A549 (cell line): ENCODE measurements at regions not wholly inside any gene's neighbourhood (a gene's known extent, or its start where the extent isn't known, plus 50 kb on each side); places are given as distances from the start of the nearest gene placed in this dataset.

Experiments used
- ATAC-seq, 2 experiments: fragments of 200-7000 bp in 1 of 2; fragments of >200 bp in 1 of 2; cut with Nextera tagmentation in 1 of 2; cut with Tn5 transposase in 1 of 2; 3 replicates each; pipeline versions ENCODE4 v1.8.0 to v1.9.1; 2018 to 2020; ENCODE audit warnings: mild to moderate bottlenecking in 1 of 2, moderate library complexity in 1 of 2
- CTCF ChIA-PET: fragments of 300-600 bp; sonication (Branson Sonifier 250); formaldehyde crosslinking; extraction: SDS; loops from one replicate; lab custom pipeline; 2021; ENCODE audit warnings: antibody characterized with exemption, inconsistent platforms; lab: Yijun Ruan, JAX
- POLR2A ChIA-PET: fragments of 350-600 bp; formaldehyde crosslinking; extraction: SDS; loops from one replicate; lab custom pipeline; 2021; ENCODE audit warnings: antibody characterized with exemption, inconsistent platforms; lab: Yijun Ruan, JAX
- DNase-seq, 2 experiments: peaks; one replicate each; pipeline versions ENCODE4 v3.0.0 to v3.0.0-alpha.2; 2011 to 2016; ENCODE audit warnings: low read depth in 1 of 2, low spot score in 1 of 2
- FAIRE-seq: peaks from 2 replicates; lab custom pipeline; 2011; peaks lifted over from hg19 to GRCh38; lab: Jason Lieb, UNC
- H3K27ac ChIP-seq, 2 experiments: fragments of >200 bp; sonication (Bioruptor Twin); formaldehyde crosslinking; 3 replicates each; pipeline ENCODE4 v1.5.1; 2016 to 2017
- H3K4me1 ChIP-seq: fragments of >200 bp; sonication (Bioruptor Twin); formaldehyde crosslinking; 3 replicates; pipeline ENCODE4 v1.6.1; 2016
- H3K4me2 ChIP-seq: fragments of >200 bp; sonication (Bioruptor Twin); formaldehyde crosslinking; 3 replicates; pipeline ENCODE4 v1.6.1; 2016
- H3K4me3 ChIP-seq: fragments of >200 bp; sonication (Bioruptor Twin); formaldehyde crosslinking; 3 replicates; pipeline ENCODE4 v1.5.1; 2016
- H3K9me3 ChIP-seq: fragments of >200 bp; sonication (Bioruptor Twin); formaldehyde crosslinking; 3 replicates; pipeline ENCODE4 v1.6.1; 2016
- ATOH8 ChIP-seq: fragments of 250-450 bp; sonication (Bioruptor Pico); IDR thresholded peaks from 2 replicates; pipeline ENCODE4 v1.5.0; 2020; ENCODE audit warnings: low read depth, mild to moderate bottlenecking, moderate library complexity
- CBX2 ChIP-seq: fragments of 200-600 bp; sonication (generic); IDR thresholded peaks from 2 replicates; pipeline ENCODE4 v1.6.1; 2016; ENCODE audit warnings: low read depth, mild to moderate bottlenecking, borderline replicate concordance
- CBX8 ChIP-seq: fragments of 200-600 bp; sonication (generic); IDR thresholded peaks from 2 replicates; pipeline ENCODE4 v1.6.1; 2016
- CHD4 ChIP-seq: fragments of 200-600 bp; sonication (generic); IDR thresholded peaks from 2 replicates; pipeline ENCODE4 v1.6.1; 2016; ENCODE audit warnings: antibody characterized with exemption, mild to moderate bottlenecking, borderline replicate concordance
- CTCF ChIP-seq: fragments of >200 bp; sonication (Bioruptor Twin); formaldehyde crosslinking; IDR thresholded peaks from 3 replicates; pipeline ENCODE4 v1.5.1; 2016
- EHF ChIP-seq: fragments of 250-450 bp; sonication (Bioruptor Pico); IDR thresholded peaks from 2 replicates; pipeline ENCODE4 v1.5.0; 2020; ENCODE audit warnings: mild to moderate bottlenecking
- EHMT2 ChIP-seq: fragments of 200-600 bp; sonication (generic); IDR thresholded peaks from 2 replicates; pipeline ENCODE4 v1.6.1; 2016; ENCODE audit warnings: antibody characterized with exemption, low read depth, mild to moderate bottlenecking, moderate library complexity
- ESRRA ChIP-seq: fragments of 150-350 bp; IDR thresholded peaks from 2 replicates; pipeline ENCODE4 v1.6.1; 2014; ENCODE audit warnings: mild to moderate bottlenecking, low read length, borderline replicate concordance
- FOSB ChIP-seq: fragments of 250-450 bp; sonication (Bioruptor Pico); IDR thresholded peaks from 2 replicates; pipeline ENCODE4 v1.5.0; 2020; ENCODE audit warnings: mild to moderate bottlenecking, moderate library complexity
- FOSL2 ChIP-seq, 2 experiments: fragments of 450-650 bp in 1 of 2; fragments of >200 bp in 1 of 2; sonication (Bioruptor Twin) in 1 of 2; formaldehyde crosslinking; IDR thresholded peaks; 2 replicates each; pipeline versions ENCODE4 v1.5.0 to v1.6.1; 2016 to 2020; ENCODE audit warnings: mild to moderate bottlenecking in 1 of 2, moderate library complexity in 1 of 2
- FOXS1 ChIP-seq: fragments of 250-450 bp; sonication (Bioruptor Pico); IDR thresholded peaks from 2 replicates; pipeline ENCODE4 v1.5.0; 2020; ENCODE audit warnings: mild to moderate bottlenecking, moderate library complexity
- GATA3 ChIP-seq: IDR thresholded peaks from 2 replicates; pipeline ENCODE4 v1.6.1; 2012; ENCODE audit warnings: borderline replicate concordance
- KDM5A ChIP-seq: fragments of 200-600 bp; sonication (generic); IDR thresholded peaks from 2 replicates; pipeline ENCODE4 v1.6.1; 2016; ENCODE audit warnings: antibody characterized with exemption, mild to moderate bottlenecking
- MAX ChIP-seq: IDR thresholded peaks from 2 replicates; pipeline ENCODE4 v1.6.1; 2012
- MAZ ChIP-seq: fragments of 150-350 bp; IDR thresholded peaks from 2 replicates; pipeline ENCODE4 v1.6.1; 2014; ENCODE audit warnings: antibody characterized with exemption, low read depth, low read length, borderline replicate concordance
- MYC ChIP-seq: IDR thresholded peaks from 2 replicates; pipeline ENCODE4 v1.6.1; 2012; ENCODE audit warnings: mild to moderate bottlenecking, inconsistent platforms, low read length, improper control_type of control experiment, borderline replicate concordance
- NPAS2 ChIP-seq: fragments of 250-450 bp; sonication (Bioruptor Pico); IDR thresholded peaks from 2 replicates; pipeline ENCODE4 v1.8.0; 2022; ENCODE audit warnings: mild to moderate bottlenecking, moderate library complexity, borderline replicate concordance
- NR3C1 ChIP-seq: fragments of >200 bp; sonication (Bioruptor Twin); formaldehyde crosslinking; IDR thresholded peaks from 3 replicates; pipeline ENCODE4 v1.6.1; 2017
- RARB ChIP-seq: fragments of 250-450 bp; sonication (Bioruptor Pico); IDR thresholded peaks from 2 replicates; pipeline ENCODE4 v1.8.0; 2021; ENCODE audit warnings: mild to moderate bottlenecking, moderate library complexity
- REST ChIP-seq: fragments of 200-600 bp; sonication (generic); IDR thresholded peaks from 2 replicates; pipeline ENCODE4 v1.6.1; 2016; ENCODE audit warnings: antibody characterized with exemption, mild to moderate bottlenecking, moderate library complexity
- RFX5 ChIP-seq: fragments of 450-650 bp; IDR thresholded peaks from 2 replicates; pipeline ENCODE4 v1.7.1; 2014; ENCODE audit warnings: antibody characterized with exemption, mild to moderate bottlenecking, moderate library complexity
- SMC3 ChIP-seq: fragments of >200 bp; sonication (Bioruptor Twin); formaldehyde crosslinking; IDR thresholded peaks from 3 replicates; pipeline ENCODE4 v1.6.1; 2018; ENCODE audit warnings: inconsistent platforms
- TFCP2L1 ChIP-seq: fragments of 250-450 bp; sonication (Bioruptor Pico); IDR thresholded peaks from 2 replicates; pipeline ENCODE4 v1.5.0; 2021; ENCODE audit warnings: mild to moderate bottlenecking
- ZC3H11A ChIP-seq: fragments of 450-650 bp; IDR thresholded peaks from 2 replicates; pipeline ENCODE4 v1.6.1; 2014; ENCODE audit warnings: antibody characterized with exemption, mild to moderate bottlenecking
- ZSCAN20 ChIP-seq: fragments of 250-450 bp; sonication (Bioruptor Pico); IDR thresholded peaks from 2 replicates; pipeline ENCODE4 v1.8.0; 2022; ENCODE audit warnings: mild to moderate bottlenecking, moderate library complexity
- WGBS: methylation state at CpG from one replicate; pipeline ENCODE4 v1.1.6; 2017; ENCODE audit errors: missing lambda C conversion rate; 5-methylcytosine and 5-hydroxymethylcytosine counted together

GRCh38 chr4:124097447-124097846 is 615.1 kb downstream of the ANKRD50 start:
- H3K4me2 ChIP-seq: no peak overlapping the region
- FAIRE-seq (no peak), DNase-seq (no peak), ATAC-seq (no peak)
- TF ChIP-seq KDM5A (no peak), TFCP2L1 (CRISPR knock-in tag) (no peak), RFX5 (no peak), RARB (CRISPR knock-in tag) (no peak), FOSB (CRISPR knock-in tag) (no peak), REST (no peak), CBX8 (no peak), MYC (no peak), CBX2 (no peak), EHMT2 (no peak), ESRRA (no peak)
- H3K9me3 ChIP-seq: no peaks in the 10 kb centered on the region
- H3K4me1 ChIP-seq: no peaks in the 10 kb centered on the region
- H3K27ac ChIP-seq: no peak overlapping the region
- WGBS: 83% methylated on average over 1 of the region's 1 CpG
- CTCF ChIA-PET: interaction anchor here (0.6 kb wide), 1 partner anchor 14 kb away, joined by 3 read pairs; no protein-coding TSS in a partner anchor
- no peak overlapping the region for H3K4me3 ChIP-seq
- POLR2A ChIA-PET: no interaction called here

- ATAC-seq (no peak), DNase-seq (no peak), FAIRE-seq (no peak)
- Histone ChIP-seq H3K4me3 (no peak overlapping the region), H3K4me1 (no peaks in the 10 kb centered on the region), H3K9me3 (no peaks in the 10 kb centered on the region), H3K27ac (no peak overlapping the region), H3K4me2 (no peak overlapping the region)
- 47% methylated on average over 3 of the region's 3 CpGs for WGBS
- ChIA-PET CTCF (no interaction called here), POLR2A (no interaction called here)
- TF ChIP-seq ZSCAN20: no peak
- TF ChIP-seq NPAS2 (CRISPR knock-in tag): no peak
- TF ChIP-seq ZC3H11A: no peak
- TF ChIP-seq FOSL2 (IDR thresholded peaks at IDR 0.05): no peak
- no peak for TF ChIP-seq FOSL2 (CRISPR knock-in tag; IDR thresholded peaks at IDR 0.05)
- no peak for TF ChIP-seq EHF (CRISPR knock-in tag)
- no peak for TF ChIP-seq SMC3
- no peak for TF ChIP-seq CTCF
- no peak for TF ChIP-seq NR3C1
- TF ChIP-seq ATOH8 (CRISPR knock-in tag): no peak
- TF ChIP-seq KDM5A: no peak
- TF ChIP-seq MAX: no peak
- no peak for TF ChIP-seq GATA3
- no peak for TF ChIP-seq CHD4
- TF ChIP-seq FOXS1 (CRISPR knock-in tag): no peak
- no peak for TF ChIP-seq MAZ
Measured at GRCh38 chr4:124104101-124104500, 608.4 kb downstream of the ANKRD50 start.
